ENCODE measurements at regions not wholly inside any gene's neighbourhood (a gene's known extent, or its start where the extent isn't known, plus 50 kb on each side); places are given as distances from the start of the nearest gene placed in this dataset.

GRCh38 chr2:2674831-2675230 is 343.8 kb upstream of the MYT1L start:
- DNase-seq = no peak

GRCh38 chr2:2673406-2673805 is 342.3 kb upstream of the MYT1L start:
- no peak for DNase-seq

DNA sequence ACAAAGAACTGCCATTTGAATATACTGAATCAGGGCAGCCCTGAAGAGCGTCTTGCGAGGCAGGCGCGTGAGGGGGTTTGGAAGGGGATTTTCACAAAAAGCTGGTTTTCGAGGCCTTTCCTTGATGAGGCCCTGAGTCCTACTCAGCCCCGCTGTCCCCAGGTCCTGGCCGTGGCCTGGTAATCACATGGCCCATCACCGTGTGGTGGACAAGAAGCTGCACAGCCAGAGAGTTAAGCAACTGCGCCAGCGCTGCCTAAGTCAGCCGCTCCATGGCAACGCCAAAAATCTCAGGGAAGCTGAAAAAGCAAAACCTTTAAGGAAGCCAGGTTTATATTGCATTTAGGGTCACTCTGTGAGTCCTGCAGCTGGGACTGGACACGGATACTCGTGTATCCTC is 341.2 kb upstream of the MYT1L start:
- no peak for DNase-seq

DNA sequence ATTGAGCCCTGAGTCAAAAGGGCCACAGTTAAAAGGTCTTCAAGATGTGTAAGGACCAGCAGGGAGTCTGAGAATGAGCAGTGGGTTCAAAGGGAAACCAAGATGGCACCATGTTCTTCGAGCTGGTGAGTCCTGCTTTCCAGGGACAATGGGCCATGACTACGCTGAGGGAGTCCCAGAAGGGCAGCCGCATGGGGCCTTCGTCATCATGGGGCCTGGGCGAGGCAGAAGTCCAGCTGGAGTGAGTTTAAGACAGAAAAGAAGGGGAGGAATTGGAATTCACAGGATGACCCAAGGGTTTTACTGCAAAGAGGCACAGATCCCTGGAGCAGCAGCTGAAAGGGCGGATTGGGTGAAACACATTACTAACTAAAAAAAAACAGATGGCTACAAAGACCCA is 340.8 kb upstream of the MYT1L start:
- no peak for DNase-seq

- no peak for DNase-seq
Observed at GRCh38 chr2:2669316-2669715, 338.2 kb upstream of the MYT1L start.

DNA sequence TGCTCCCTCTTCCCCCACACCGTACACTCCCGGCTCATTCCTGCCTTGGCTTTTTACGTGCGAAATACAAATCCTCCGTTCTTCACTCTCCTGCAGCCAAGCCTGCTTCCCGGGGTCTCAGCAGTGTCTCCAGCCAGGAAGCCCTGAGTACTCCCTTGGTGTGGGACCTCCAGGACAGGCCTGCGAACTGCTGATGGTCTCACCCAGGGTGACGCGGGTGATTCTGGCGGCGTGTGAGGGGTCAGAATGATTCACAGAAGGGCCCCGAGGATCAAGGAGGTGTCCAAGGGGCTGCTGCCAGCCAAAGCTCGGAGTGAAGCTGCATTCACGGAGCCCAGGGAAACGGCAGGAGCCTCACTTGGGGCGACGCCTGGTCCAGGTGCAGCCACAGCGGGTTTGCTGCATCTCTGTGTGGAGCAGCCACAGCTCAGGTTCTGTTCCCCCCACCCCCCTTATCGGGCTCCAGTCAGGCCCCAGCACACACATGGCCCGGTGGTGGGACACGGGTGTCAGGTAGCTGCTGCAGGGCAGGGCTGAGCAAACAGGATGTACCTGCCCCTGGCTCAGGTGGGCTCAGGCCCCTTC is 337.7 kb upstream of the MYT1L start:
- no peak for DNase-seq

DNA sequence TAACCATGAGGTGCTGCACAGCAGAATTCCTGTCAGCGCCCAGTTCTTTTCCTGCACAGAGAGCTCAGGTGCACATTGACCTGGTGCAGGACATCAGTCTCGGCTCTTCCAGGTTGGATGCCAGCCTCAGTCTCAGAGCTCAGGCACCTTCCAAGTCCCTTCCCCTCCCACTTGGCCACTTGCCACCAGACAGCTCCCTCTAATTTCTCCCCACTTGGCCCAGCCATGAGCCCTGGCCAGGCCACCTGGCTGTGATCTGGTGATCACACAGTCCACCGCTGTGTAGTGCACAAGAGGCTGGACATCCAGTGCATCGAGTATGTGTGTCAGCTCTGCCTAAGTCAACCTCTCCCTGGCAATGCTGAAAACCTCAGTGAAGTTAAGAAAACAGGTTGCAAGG is 336.6 kb upstream of the MYT1L start:
- DNase-seq = no peak

- DNase-seq = no peak
Observed at GRCh38 chr2:2665834-2666133, 334.7 kb upstream of the MYT1L start.

DNA sequence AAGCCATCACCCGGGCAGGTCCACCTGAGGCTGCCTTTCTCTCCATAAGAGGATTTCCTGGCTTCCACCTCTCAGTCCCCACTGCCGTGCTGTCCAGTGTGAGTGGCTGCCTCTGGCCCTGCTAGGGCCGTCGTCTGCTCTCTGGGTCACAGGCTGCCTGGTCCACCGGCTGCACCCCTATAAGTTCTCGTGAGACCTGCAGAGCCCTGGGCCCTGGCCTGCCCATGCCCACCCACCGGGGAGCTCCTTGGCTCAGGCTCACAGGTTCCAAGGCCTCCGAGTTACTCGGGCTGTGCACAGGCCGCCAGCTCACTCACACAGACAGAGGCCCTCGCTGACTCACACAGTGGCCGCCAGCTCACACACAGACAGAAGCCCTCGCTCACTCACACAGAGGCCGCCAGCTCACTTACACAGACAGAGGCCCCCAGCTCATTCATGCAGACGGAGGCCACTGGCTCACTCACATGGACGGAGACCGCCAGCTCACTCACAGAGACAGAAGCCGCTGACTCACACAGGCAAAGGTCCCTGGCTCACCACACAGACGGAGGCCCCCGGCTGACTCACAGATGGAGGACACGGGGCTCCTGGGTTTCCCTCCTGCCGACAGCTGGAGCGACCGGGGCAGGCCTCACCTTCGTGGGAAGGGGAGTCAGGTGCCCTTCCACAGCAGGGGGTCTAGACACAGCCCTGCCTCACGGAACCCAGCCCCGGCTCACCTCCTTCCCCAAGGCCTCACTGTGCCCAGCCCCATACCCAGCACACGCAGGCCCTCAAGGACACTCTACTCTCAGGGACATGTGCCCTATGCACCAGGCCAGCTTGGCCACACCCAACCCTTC is 334.1 kb upstream of the MYT1L start:
- no peak for DNase-seq

DNA sequence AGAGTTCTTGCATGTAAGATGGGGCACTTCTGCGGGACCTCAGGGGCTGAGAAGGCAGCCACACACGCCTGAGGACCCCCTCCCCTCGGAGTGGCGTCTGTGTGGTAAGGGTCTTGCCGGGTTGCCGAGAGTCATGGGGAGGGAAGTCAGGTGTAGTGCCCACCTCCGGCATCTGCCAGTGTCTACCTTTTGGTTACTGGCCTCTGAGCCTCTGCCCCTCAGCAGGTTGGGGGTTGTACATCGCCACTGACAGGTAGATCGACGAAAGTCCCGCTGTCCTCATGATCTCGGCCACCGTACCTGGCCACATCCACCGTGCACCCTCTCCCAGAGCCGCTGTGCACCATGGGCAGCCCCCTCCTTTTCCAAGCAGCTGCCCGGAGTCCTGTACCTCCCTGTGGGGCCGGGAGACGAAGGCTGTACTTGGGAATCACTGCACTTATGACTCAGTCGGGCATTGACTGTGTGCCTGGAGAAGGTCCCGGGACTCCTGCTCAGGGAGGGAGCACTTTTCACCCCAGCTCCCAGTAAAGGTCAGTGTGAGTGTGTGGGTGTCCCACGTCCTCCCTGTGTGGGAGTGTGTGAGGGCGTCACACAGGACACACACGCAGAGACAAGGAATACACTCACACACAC is 332.4 kb upstream of the MYT1L start:
- DNase-seq = no peak

GRCh38 chr2:2662847-2663356 is 331.8 kb upstream of the MYT1L start:
- DNase-seq = no peak

- DNase-seq = no peak
Observed at GRCh38 chr2:2662037-2662846, 331.2 kb upstream of the MYT1L start.

DNA sequence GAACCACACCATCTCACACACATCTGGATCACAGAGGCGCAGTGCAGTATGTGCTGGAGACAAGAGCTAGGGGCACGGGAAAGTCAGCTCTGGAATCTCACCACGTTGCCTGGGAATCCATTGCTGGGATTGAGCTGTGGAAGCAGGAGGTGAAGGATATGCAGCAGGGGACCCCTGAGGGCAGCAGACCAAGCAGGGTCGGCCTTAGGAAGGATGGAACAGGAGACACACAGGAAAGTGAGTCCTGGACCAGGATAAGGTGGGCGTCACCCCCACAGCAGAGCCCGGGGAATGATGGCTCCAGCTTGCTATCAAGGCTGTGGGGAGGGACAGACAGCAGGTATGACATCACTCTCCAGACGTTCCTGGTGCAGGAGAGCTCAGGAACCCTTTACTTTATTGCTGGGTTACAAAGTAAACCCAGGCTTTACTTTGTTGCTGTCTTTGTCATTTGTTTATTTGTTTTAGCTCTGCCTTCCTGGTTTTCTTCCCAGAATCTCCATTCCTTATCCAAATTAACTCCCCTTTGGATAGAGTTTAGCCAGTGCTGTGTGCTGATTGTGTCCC is 329.8 kb upstream of the MYT1L start:
- DNase-seq = no peak

DNA sequence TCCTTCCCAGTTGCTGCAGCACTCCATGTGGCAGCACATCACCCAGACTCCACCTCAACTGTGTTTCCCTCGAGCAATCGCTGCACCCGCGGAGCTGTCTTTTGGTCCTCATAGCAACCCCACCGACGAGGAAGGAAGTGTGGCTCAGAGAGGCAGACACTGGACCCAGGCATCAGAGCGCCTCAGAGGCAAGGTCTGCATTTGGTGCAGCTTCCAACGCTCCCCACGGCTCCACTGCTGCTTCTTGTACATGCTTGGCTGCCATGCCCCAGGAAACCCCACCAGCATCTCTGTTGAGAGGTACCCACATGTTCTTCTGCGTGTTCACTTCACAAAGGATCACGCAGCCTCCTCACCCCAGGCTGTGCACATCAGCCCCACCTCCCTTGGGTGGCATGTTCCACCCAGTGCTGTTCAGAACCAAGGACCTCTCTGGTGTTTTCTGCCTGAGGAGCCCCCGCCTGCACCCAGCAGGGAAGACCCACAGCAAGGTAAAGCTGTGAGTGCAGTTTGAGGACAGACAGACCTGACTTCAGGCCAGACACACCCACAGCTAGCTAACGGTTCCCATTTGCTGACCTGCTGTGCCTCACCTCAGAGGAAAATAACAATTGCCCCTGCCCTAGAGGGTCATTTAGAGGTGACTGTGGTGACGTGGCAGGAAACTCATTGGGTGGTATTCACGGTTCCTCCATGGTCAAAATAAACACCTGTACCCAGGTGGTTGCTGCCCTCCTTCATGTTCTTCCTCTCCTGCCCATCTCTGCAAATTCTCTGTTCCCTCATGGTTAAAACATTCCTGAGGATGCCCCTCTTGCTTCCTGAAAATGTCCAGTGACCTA is 326.3 kb upstream of the MYT1L start:
- DNase-seq = no peak

GRCh38 chr2:2656115-2657011 is 325.3 kb upstream of the MYT1L start:
- DNase-seq = no peak

- DNase-seq = no peak
Observed at GRCh38 chr2:2655453-2656114, 324.5 kb upstream of the MYT1L start.

DNA sequence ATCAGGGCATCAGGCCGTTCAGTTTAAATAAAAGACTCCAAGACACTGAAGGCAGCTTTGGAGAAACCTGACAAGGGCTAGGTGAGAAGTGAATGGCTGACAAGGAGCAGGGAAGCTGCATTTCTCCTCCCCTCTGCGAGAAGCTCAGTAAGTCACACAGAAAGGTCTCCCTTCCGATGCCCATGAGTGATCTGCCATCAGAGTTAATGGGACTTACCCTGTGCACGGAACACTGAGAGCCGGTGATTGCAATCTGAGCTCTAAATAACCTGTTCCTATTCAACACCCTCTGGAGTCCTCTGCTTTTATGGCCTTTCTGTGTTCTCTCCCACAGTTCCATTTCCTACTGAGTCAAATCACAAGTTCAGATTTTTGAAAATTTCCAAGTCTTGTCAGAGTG is 322.2 kb upstream of the MYT1L start:
- no peak for DNase-seq

DNA sequence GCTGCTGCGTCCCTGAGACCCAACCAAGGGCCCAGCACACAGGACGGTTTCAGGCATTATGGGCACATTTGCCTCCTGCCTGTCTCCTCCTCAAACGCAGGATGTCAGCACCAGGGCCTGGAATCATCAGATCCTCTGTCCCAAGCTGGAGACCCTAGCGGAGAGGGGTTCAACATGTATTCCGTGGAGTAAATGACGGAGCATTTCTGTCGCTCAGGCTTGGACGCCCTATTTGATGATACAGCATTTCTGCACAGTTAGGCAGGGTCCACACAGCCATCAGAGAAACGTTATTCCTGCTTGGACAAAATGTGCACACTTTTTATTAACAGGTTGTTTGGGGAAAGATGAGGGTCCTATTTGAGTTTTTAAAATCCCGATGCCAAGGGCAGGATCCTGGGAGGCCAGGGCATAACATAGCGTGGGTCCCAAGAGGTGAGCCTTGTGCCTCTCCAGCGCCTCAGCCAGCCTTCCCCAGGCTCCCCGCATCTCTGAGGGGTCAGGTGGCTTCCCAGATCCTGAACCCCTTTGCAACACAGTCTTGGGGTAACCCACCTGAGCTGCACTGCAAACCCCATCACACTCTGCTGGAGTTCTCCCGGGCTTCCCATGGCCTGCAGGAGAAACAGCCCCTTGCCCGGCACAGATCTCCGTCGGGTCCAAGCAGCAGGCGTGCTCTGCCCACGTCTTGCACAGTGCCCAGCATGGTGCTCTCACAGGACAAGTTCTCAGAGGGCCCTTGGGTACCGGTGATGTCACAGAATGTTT is 319.7 kb upstream of the MYT1L start:
- DNase-seq = no peak
